GM21737 (cell line): ENCODE measurements at regions not wholly inside any gene's neighbourhood (a gene's known extent, or its start where the extent isn't known, plus 50 kb on each side); places are given as distances from the start of the nearest gene placed in this dataset.

ENCODE experiments used
- ATAC-seq: cut with Tn5 transposase; IDR thresholded peaks from one replicate; pipeline ENCODE4 v1.9.1; 2021; ENCODE audit warnings: mild to moderate bottlenecking, moderate library complexity; ENCODE audit not compliant: unreplicated experiment

DNA sequence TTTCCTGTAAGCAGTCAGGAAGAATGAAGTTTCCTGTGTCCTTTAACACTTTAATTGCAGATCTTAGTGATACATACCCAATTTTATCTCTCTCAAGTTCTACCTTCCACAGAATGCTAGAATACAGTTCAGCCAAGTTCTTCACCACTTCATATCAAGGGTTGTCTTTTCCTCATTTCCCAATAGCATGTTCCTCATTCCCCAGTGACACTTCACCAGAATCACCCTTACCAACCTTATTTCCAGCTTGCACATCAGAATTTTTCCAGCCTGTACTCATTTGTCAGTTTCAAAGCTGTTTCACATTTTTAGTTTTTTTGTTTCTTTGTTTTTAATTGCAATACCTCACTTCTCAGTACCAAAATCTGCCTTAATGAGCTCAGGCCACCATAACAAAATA, 126.1 kb downstream of the ESM1 start:
- ATAC-seq = no peak

DNA sequence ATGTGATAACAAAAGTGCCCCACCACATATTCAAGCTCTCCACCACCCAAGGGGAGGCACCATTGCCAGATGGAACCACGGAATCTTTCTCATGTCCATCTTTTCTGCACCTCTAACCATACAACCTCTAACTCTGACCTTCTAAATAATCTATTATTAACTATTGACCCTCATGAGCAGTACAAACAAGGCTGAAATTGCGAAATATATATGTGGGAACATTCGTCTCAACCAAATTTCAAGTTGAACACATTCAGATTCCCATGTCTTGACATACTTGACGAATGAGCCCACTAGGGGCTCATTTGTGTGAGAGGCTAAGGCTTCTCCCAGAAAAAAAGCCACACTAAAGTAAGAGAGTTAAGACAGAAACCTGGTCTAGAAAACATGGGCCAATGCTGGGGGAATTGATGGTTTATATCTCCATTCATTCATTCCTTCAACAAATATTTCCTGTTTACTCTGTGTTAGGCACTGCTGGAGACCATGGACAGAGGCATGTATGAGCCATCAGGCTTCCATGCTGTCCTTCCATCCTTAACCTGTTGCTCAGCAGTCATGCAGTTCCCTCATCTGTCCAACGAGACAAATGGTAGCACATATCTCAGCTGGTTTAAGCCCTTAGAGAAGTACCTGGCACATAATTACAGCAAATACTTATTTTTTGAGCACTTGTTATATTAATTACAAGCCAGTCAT, 130.4 kb downstream of the ESM1 start:
- no peak for ATAC-seq

DNA sequence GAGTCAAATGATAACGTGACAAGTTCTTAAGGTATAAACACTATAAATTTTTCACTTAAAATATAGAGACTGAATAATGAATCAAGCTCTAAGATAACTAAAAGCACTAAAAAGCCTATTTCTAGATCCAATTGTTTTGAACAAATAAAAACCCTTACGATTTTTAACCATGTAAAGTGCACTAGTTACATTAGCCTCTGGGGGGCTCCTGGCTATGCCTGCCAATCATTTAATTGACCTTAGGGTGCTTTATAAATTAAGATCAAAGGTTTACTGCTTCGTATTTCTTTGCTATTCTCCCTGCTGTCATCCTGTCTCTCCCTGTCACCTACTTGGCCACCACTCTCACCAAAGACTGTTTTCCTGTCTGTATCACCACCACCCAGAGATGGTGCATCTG, 133.4 kb downstream of the ESM1 start:
- ATAC-seq = no peak

DNA sequence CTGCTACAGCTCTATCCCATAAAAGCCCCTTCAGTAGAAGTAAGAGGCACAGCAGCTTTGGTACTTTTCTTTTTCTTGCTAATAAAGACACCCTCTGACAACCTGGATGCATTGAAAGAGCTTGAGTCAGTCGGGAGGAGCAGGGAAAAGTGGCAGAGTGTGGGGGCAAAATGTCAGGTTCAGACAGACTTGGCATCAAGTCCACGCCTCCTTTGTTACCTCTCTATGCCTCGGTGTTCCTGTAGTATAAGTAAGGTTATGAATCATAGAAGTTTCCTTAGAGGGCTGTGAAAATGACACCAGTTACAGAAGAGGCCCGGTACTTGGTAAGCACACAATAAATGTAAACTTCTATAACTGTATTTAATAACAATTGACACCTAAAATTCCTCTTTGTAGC, 133.9 kb downstream of the ESM1 start:
- ATAC-seq = no peak

DNA sequence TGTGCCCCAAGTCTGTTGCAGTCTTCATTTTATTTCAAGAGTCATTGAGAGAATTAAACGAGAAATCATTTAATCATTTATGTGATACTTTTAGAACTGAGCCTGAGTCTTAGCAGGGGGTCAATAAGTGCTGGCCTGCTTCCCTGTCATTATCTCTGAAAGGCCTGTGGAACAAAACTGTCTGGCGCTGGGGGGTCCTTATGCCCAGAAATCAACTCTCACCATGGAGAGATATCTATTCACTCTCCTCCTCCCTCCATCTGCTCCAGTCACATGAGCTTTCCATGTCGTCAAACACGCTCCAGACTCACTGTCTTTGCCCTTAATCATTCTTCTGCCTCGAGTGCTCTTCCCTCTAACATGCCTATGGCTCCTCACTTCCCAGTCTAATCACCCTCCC, 136.8 kb downstream of the ESM1 start:
- ATAC-seq = no peak

DNA sequence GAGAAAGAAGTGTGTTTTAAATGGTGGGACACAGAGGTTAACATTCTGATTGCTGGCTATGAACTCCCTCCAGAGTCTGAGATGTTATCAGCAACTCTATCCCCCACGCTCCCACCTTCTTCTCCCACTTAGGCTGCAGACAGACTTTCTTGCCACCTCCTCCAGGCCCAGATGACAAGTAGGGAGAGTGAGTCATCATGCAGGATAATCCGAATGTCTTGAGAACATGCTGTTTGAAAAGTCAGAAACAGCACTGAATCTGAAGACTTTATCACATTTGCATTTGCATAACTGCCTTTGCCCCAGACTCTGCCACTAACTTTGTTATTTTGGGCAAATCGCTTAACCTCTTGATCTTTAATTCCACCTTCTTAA, 139.8 kb downstream of the ESM1 start:
- no peak for ATAC-seq

- no peak for ATAC-seq
These were observed 140.4 kb downstream of the ESM1 start for GRCh38 chr5:54844905-54845566.

DNA sequence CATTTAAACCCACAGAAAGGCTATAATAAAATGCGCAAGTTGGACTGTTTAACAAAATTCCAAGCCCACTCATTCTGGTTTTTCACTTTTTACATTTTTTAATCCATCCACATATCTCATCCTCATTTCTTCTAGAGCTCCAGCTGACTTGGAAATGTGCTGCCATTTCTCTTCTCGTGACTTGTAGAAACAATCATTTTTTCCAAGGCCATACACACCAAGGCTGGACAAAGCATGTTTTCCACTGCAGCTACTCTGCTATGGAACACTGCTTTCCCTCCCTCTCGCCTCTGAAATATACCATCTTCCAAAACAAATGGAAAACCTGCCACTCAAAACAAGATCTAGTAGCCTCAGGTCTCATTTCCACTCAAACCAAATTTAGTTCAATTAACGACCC, 141.1 kb downstream of the ESM1 start:
- ATAC-seq = no peak

DNA sequence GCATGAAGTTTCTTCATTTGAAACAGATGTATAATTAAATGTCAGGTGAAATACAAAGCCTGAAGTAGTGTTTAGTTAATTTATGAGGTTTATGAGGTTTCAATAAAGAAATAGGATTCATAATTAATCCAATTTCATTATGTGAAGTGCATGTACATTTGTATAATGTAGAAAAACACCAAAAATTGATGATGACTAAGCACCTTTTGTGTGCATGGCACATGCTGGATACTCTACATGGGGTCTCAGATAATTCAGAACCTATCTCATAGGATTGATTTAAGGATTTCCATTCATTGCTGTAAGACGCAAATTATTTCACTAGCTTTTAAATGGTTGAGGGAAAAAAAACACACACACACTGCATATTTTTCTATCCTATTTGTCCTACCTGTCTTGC, 143.9 kb downstream of the ESM1 start:
- no peak for ATAC-seq

- ATAC-seq = no peak
These were observed 146.6 kb downstream of the ESM1 start for GRCh38 chr5:54838843-54839242.

DNA sequence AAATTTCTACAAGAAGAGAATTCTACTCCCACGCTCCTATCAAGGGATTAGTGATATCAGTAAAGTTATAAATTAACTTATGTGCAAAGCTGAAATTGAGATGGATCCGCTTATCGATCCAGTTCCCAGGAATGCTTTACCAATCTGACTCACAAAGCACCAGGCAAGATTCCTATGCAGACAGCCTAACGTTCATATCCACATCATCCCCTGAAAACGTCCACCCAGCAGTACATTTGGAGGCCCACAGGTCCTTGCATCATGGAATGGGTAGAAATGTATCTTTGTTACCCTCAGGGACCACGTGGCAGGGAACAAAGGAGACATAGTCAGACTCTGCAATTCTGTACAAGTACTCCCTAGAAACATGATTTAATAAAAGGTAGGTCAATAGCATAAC, 147.4 kb downstream of the ESM1 start:
- ATAC-seq = no peak

DNA sequence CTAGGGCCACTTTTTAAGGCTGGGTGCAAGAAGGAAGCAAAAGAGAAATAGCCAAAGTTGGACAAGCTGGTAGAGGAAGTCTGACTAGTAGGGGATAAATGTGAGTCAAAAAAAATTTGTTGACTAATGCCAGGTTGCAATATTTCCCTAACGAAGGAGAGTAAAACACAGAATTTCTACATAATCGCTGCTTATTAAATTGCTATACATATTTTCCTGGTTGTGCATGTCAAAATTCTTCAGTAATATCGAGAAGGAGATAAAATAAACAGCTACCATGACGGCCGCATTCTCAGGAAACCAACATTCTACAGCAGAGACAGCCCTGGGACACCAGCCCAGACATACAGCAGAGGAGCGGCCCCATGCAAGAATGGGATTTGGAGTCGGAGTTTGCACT, 148.3 kb downstream of the ESM1 start:
- no peak for ATAC-seq

GRCh38 chr5:54835647-54836046, 149.7 kb downstream of the ESM1 start:
- ATAC-seq = no peak

- ATAC-seq = no peak
These were observed 151.1 kb downstream of the ESM1 start for GRCh38 chr5:54834121-54834842.

DNA sequence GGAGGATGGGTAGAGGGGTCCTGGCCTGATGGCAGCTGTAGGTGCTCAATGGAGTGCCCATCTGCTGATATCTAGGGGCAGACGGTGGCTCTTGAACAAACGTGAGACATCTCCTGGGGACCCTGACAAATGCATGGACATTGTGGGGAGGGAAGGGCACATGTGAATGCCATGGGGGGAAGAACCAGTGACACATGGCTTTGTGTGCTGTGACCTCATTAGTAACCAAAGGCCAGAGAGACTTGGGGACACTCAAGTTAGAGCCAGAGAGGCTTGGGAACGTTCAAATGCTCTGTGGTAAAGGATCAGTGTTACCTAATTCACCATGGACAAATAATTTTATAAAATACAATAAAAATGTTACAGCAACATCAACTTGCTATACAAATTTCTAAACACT, 151.8 kb downstream of the ESM1 start:
- no peak for ATAC-seq

GRCh38 chr5:54832858-54833257, 152.5 kb downstream of the ESM1 start:
- no peak for ATAC-seq

DNA sequence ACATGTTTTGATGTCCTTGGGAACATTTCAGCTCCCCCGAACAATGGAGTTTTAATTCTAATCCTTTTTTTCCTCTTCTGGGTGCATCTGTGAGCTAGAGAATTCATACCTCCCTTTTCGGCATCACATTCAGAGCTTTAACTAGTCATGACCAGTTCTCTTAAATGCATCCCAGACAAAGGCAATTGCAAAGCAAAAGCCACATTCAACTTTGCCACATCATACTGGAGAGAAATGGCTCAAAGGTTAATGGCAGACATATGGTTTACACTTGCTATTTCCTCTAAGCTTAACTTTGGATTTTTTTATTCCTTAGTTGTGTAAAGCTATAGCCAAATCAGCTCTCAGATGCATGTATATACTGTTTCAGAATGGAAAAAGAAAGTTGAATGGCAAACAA, 153.3 kb downstream of the ESM1 start:
- ATAC-seq = no peak

GRCh38 chr5:54831233-54831632, 154.2 kb downstream of the ESM1 start:
- no peak for ATAC-seq

DNA sequence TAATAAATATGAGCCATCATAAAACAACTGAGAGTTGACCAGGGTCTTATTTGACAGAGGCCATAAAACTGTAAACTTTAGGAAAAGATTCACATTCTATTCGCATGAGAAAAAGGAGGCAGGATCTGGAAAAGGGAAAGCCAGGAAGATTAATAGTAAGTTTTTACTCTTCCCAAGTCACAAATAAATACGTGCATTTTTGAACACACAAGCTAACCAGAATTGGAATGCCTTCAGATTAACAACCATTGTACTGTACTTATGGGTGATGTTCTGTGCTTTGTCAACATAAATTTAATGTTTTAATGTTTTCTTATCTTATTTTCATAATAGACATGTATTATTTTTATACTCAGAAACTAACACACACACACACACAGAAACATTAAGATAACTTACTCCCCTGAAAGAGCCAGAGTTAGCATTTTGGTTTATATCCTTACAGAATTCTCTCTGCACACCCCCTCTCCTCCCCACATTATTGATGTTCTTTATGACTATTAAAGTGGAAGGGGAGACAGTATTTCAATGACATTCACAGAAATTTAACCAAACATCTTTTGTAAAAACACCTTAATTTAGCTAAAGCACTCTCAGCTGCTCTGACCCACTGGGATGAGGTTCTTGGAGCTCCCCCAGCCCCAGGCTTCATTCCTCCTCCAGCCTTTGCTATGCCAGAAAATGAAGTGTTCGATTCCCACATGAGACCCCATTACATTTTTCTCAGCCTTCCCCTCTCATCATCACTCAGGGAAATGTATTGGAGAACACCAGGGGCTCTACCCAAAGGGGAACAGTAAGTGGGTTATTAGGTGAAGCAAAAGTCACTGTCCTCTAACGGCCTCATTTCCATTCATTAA, 155.5 kb downstream of the ESM1 start:
- ATAC-seq = no peak

DNA sequence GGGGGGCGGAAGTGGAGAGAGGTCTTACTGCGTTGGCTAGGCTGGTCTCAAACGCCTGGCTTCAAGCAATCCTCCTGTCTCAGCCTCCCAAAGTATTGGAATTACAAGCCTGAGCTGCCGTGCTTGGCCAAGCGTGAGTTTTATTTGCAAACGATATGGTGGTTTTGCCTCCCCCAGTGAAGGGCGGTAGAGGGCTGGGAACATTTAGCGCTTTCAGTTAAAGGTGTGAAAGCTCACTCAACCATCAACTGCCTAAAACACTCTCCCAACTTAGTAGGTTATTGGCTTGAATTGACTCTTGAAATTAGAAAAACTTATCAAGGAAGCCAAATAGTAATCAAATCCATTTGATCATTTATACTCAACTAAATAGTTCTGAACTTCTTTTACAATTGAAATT, 156.3 kb downstream of the ESM1 start:
- ATAC-seq = no peak

DNA sequence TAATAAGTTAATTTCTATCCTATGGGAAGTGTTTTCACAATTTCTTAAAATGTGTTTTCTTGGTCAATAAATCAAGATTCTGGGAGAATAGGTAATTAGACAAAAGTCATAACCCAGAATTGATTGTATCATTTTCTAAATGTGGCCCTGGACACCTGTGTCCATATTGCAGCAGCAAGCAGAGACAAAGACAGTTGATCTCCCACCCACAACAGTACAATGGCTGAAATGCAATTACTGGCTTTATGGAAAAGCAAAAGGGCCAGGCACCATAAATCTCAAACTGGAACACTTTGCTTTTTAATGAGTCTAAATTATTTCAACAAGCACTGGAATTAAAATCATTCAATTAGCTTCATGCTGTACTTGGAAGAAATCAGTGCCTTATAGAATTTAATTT, 157.2 kb downstream of the ESM1 start:
- ATAC-seq = no peak
